ENCODE measurements at regions not wholly inside any gene's neighbourhood (a gene's known extent, or its start where the extent isn't known, plus 50 kb on each side); places are given as distances from the start of the nearest gene placed in this dataset.

DNA sequence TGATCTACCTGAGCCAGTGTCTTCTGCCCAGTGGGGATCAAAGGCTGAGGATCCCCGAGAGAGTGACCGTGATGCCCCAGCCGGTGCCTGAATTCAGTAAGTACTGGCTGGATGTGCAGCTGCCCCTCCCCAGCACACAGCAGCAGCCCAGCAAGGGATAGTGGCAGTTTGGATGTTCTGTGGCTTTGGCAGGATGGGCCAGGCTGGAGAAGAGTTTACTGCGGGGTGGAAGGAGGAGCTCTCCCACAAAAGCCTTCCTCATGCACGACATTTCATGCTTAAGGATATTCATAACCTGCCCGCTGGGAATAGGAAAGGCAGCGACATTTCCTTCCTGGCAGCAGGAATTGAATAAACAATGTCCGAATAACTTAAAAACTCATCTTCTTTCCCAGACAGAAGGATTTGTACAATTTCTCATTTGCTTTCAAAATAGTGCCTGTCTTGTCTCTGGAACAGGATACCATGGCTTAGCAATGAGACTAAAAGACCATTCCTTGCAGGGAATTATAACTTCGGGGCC, 135.6 kb upstream of the PRMT8 start:
- TF ChIP-seq, protein P1, sequence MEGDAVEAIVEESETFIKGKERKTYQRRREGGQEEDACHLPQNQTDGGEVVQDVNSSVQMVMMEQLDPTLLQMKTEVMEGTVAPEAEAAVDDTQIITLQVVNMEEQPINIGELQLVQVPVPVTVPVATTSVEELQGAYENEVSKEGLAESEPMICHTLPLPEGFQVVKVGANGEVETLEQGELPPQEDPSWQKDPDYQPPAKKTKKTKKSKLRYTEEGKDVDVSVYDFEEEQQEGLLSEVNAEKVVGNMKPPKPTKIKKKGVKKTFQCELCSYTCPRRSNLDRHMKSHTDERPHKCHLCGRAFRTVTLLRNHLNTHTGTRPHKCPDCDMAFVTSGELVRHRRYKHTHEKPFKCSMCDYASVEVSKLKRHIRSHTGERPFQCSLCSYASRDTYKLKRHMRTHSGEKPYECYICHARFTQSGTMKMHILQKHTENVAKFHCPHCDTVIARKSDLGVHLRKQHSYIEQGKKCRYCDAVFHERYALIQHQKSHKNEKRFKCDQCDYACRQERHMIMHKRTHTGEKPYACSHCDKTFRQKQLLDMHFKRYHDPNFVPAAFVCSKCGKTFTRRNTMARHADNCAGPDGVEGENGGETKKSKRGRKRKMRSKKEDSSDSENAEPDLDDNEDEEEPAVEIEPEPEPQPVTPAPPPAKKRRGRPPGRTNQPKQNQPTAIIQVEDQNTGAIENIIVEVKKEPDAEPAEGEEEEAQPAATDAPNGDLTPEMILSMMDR (IDR thresholded peaks at IDR 0.05; ENCODE audit: extremely low read depth in 1 of 2, insufficient read depth in 1 of 2, low read depth in 1 of 2, low read length in 2 of 2) = no peak
- TF ChIP-seq POLR2AphosphoS5 (IDR thresholded peaks at IDR 0.05; ENCODE audit: insufficient read depth, low read depth, low read length) = no peak
- TF ChIP-seq POLR2A (IDR thresholded peaks at IDR 0.05; ENCODE audit: low read depth, low read length) = no peak
- TF ChIP-seq MYC (IDR thresholded peaks at IDR 0.05; ENCODE audit: low read depth, low read length) = no peak
- TF ChIP-seq, protein P2, sequence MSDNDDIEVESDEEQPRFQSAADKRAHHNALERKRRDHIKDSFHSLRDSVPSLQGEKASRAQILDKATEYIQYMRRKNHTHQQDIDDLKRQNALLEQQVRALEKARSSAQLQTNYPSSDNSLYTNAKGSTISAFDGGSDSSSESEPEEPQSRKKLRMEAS (IDR thresholded peaks at IDR 0.05; ENCODE audit: insufficient read depth, insufficient read length) = no peak
- TF ChIP-seq EZH2 (IDR thresholded peaks at IDR 0.05; ENCODE audit: borderline replicate concordance, low read depth, low read length, severe bottlenecking) = no peak
- no peak for TF ChIP-seq FOS (IDR thresholded peaks at IDR 0.05; ENCODE audit: borderline replicate concordance, insufficient read depth, low read length)
- no peak for TF ChIP-seq JUN (IDR thresholded peaks at IDR 0.05; ENCODE audit: borderline replicate concordance, insufficient read depth, insufficient read length, low read depth)
- no peak for TF ChIP-seq GATA2 (IDR thresholded peaks at IDR 0.05; ENCODE audit: insufficient read depth, insufficient read length, low read depth, low read length)
